ENCODE measurements at regions not wholly inside any gene's neighbourhood (a gene's known extent, or its start where the extent isn't known, plus 50 kb on each side); places are given as distances from the start of the nearest gene placed in this dataset.

GRCh38 chr7:26049081-26049480, 102.9 kb upstream of the NFE2L3 start:
- Mint-ChIP-seq H3K4me1 (ENCODE audit: low read depth) (no peaks in the 10 kb centered on the region), H3K9me3 (no peaks in the 10 kb centered on the region), H3K4me3 (no peak overlapping the region), H3K36me3 (ENCODE audit: low read depth) (no peaks in the 10 kb centered on the region), H3K27me3 (peaks cover 24% of the 10 kb centered on the region), H3K27ac (no peak overlapping the region)
- no peak overlapping the region for H3K27ac ChIP-seq (ENCODE audit: low read depth in 1 of 2, low read length in 2 of 2)
- no peak for DNase-seq
- peaks cover 4 to 13% of the 10 kb centered on the region in 2 experiments for H3K27me3 ChIP-seq (ENCODE audit: control insufficient read depth in 1 of 2, insufficient read depth in 2 of 2, low read length in 2 of 2)
- ChIA-PET POLR2A (no interaction called here), CTCF (no interaction called here)
- no peak for TF ChIP-seq CTCF (IDR thresholded peaks at IDR 0.05)
- no peaks in the 10 kb centered on the region for H3K4me1 ChIP-seq (ENCODE audit: insufficient read depth, low read length)
- no peak for ATAC-seq (ENCODE audit: poor library complexity)
- intact Hi-C loops (cut with DNase I, micrococcal nuclease) = no loop called here
- no peaks in the 10 kb centered on the region for H3K36me3 ChIP-seq (ENCODE audit: insufficient read depth, low read length)
- no peak overlapping the region for H3K4me3 ChIP-seq (ENCODE audit: low read length)
- H3K9me3 ChIP-seq (ENCODE audit: control insufficient read depth in 1 of 2, insufficient read depth in 1 of 2, low read length in 2 of 2) = peaks cover 2 to 11% of the 10 kb centered on the region in 2 experiments

GRCh38 chr7:26051021-26051420, 101.0 kb upstream of the NFE2L3 start:
- Histone ChIP-seq H3K27ac (ENCODE audit: low read depth in 1 of 2, low read length in 2 of 2) (no peak overlapping the region), H3K4me3 (ENCODE audit: low read length) (no peak overlapping the region), H3K27me3 (ENCODE audit: control insufficient read depth in 1 of 2, insufficient read depth in 2 of 2, low read length in 2 of 2) (peaks cover 6 to 18% of the 10 kb centered on the region in 2 experiments), H3K4me1 (ENCODE audit: insufficient read depth, low read length) (no peaks in the 10 kb centered on the region), H3K9me3 (ENCODE audit: control insufficient read depth in 1 of 2, insufficient read depth in 1 of 2, low read length in 2 of 2) (peaks cover 3 to 11% of the 10 kb centered on the region in 2 experiments), H3K36me3 (ENCODE audit: insufficient read depth, low read length) (no peaks in the 10 kb centered on the region)
- ATAC-seq (ENCODE audit: poor library complexity) (no peak), DNase-seq (no peak)
- no peak for TF ChIP-seq CTCF (IDR thresholded peaks at IDR 0.05)
- Mint-ChIP-seq H3K4me3 (no peak overlapping the region), H3K27me3 (peaks cover 41% of the 10 kb centered on the region), H3K9me3 (no peaks in the 10 kb centered on the region), H3K36me3 (ENCODE audit: low read depth) (no peaks in the 10 kb centered on the region), H3K27ac (no peak overlapping the region), H3K4me1 (ENCODE audit: low read depth) (no peaks in the 10 kb centered on the region)
- intact Hi-C loops (cut with DNase I, micrococcal nuclease) = no loop called here
- CTCF ChIA-PET = no interaction called here
- POLR2A ChIA-PET = no interaction called here

- H3K4me3 Mint-ChIP-seq = no peak overlapping the region
- intact Hi-C loops (cut with DNase I, micrococcal nuclease) = no loop called here
- Histone ChIP-seq H3K4me3 (ENCODE audit: low read length) (no peak overlapping the region), H3K9me3 (ENCODE audit: control insufficient read depth in 1 of 2, insufficient read depth in 1 of 2, low read length in 2 of 2) (peaks cover 3 to 11% of the 10 kb centered on the region in 2 experiments), H3K36me3 (ENCODE audit: insufficient read depth, low read length) (no peaks in the 10 kb centered on the region), H3K27ac (ENCODE audit: low read depth in 1 of 2, low read length in 2 of 2) (no peak overlapping the region), H3K4me1 (ENCODE audit: insufficient read depth, low read length) (no peaks in the 10 kb centered on the region), H3K27me3 (ENCODE audit: control insufficient read depth in 1 of 2, insufficient read depth in 2 of 2, low read length in 2 of 2) (peaks cover 15 to 18% of the 10 kb centered on the region in 2 experiments)
- H3K27me3 Mint-ChIP-seq = peaks cover 42% of the 10 kb centered on the region
- H3K27ac Mint-ChIP-seq = no peak overlapping the region
- DNase-seq (no peak), ATAC-seq (ENCODE audit: poor library complexity) (no peak)
- H3K4me1 Mint-ChIP-seq (ENCODE audit: low read depth) = no peaks in the 10 kb centered on the region
- ChIA-PET CTCF (no interaction called here), POLR2A (no interaction called here)
- no peaks in the 10 kb centered on the region for H3K9me3 Mint-ChIP-seq
- no peak for TF ChIP-seq CTCF (IDR thresholded peaks at IDR 0.05)
- H3K36me3 Mint-ChIP-seq (ENCODE audit: low read depth) = no peaks in the 10 kb centered on the region
Measured at GRCh38 chr7:26052706-26053105, 99.3 kb upstream of the NFE2L3 start.
